ENCODE measurements at regions not wholly inside any gene's neighbourhood (a gene's known extent, or its start where the extent isn't known, plus 50 kb on each side); places are given as distances from the start of the nearest gene placed in this dataset.

- H3K4me3 ChIP-seq: no peak overlapping the region
- no peaks in the 10 kb centered on the region for H3K36me3 ChIP-seq
- intact Hi-C loops (cut with DNase I; ENCODE audit: low total_unique reads): no loop called here
- no peak for DNase-seq
- no peaks in the 10 kb centered on the region for H3K4me1 ChIP-seq
- H3K9me3 ChIP-seq: no peaks in the 10 kb centered on the region
- no peaks in the 10 kb centered on the region for H3K27me3 ChIP-seq
- no peak overlapping the region for H3K27ac ChIP-seq
- TF ChIP-seq POLR2A (IDR thresholded peaks at IDR 0.05) (no peak), EP300 (IDR thresholded peaks at IDR 0.05) (no peak), CTCF (IDR thresholded peaks at IDR 0.05) (no peak), POLR2AphosphoS5 (IDR thresholded peaks at IDR 0.05) (no peak)
These were observed 273.4 kb downstream of the IGSF11 start for GRCh38 chr3:118761291-118761606.

- intact Hi-C loops (cut with DNase I; ENCODE audit: low total_unique reads): no loop called here
- Histone ChIP-seq H3K27me3 (no peaks in the 10 kb centered on the region), H3K9me3 (no peaks in the 10 kb centered on the region), H3K4me3 (no peak overlapping the region), H3K4me1 (no peaks in the 10 kb centered on the region), H3K27ac (no peak overlapping the region), H3K36me3 (no peaks in the 10 kb centered on the region)
- WGBS, 5 donors: 85 to 88% (median 87%) methylated on average over 3 of the region's 3 CpGs
- DNase-seq: no peak
- TF ChIP-seq EP300 (IDR thresholded peaks at IDR 0.05): no peak
- TF ChIP-seq CTCF (IDR thresholded peaks at IDR 0.05): no peak
These were observed 268.9 kb downstream of the IGSF11 start for GRCh38 chr3:118765636-118766305.

- intact Hi-C loops (cut with DNase I; ENCODE audit: low total_unique reads): no loop called here
- Histone ChIP-seq H3K4me3 (no peak overlapping the region), H3K36me3 (no peaks in the 10 kb centered on the region), H3K27me3 (no peaks in the 10 kb centered on the region), H3K9me3 (no peaks in the 10 kb centered on the region), H3K4me1 (no peaks in the 10 kb centered on the region), H3K27ac (no peak overlapping the region)
- DNase-seq: no peak
- no peak for TF ChIP-seq POLR2AphosphoS5 (IDR thresholded peaks at IDR 0.05)
- no peak for TF ChIP-seq EP300 (IDR thresholded peaks at IDR 0.05)
- TF ChIP-seq POLR2A (IDR thresholded peaks at IDR 0.05): no peak
- TF ChIP-seq CTCF (IDR thresholded peaks at IDR 0.05): no peak
These were observed 268.4 kb downstream of the IGSF11 start for GRCh38 chr3:118766306-118766669.

GRCh38 chr3:118772036-118772435 is 262.6 kb downstream of the IGSF11 start:
- no peak for TF ChIP-seq CTCF (IDR thresholded peaks at IDR 0.05)
- TF ChIP-seq EP300 (IDR thresholded peaks at IDR 0.05): no peak
- TF ChIP-seq POLR2AphosphoS5 (IDR thresholded peaks at IDR 0.05): no peak
- no peak for TF ChIP-seq POLR2A (IDR thresholded peaks at IDR 0.05)
- H3K4me1 ChIP-seq: no peaks in the 10 kb centered on the region
- H3K27me3 ChIP-seq: no peaks in the 10 kb centered on the region
- DNase-seq: no peak
- intact Hi-C loops (cut with DNase I; ENCODE audit: low total_unique reads): no loop called here
- no peaks in the 10 kb centered on the region for H3K36me3 ChIP-seq
- H3K27ac ChIP-seq: no peak overlapping the region
- no peak overlapping the region for H3K4me3 ChIP-seq
- no peaks in the 10 kb centered on the region for H3K9me3 ChIP-seq
- WGBS, 5 donors: 28 to 58% (median 46%) methylated on average over 2 of the region's 2 CpGs
